WERI-Rb-1 (cell line): ENCODE measurements at regions not wholly inside any gene's neighbourhood (a gene's known extent, or its start where the extent isn't known, plus 50 kb on each side); places are given as distances from the start of the nearest gene placed in this dataset.

Experiments
- DNase-seq: peaks from one replicate; pipeline ENCODE4 v3.0.0-alpha.2; 2020
- H3K27ac ChIP-seq: fragments of 250-450 bp; sonication (Bioruptor Pico); 2 replicates; pipeline ENCODE4 v1.5.1; 2020; ENCODE audit warnings: mild to moderate bottlenecking, moderate library complexity
- H3K27me3 ChIP-seq: fragments of 250-450 bp; sonication (Bioruptor Pico); 2 replicates; pipeline ENCODE4 v1.5.1; 2021; ENCODE audit warnings: mild to moderate bottlenecking, low read depth, moderate library complexity; ENCODE audit not compliant: insufficient read depth, severe bottlenecking
- H3K36me3 ChIP-seq: fragments of 250-450 bp; sonication (Bioruptor Pico); 2 replicates; pipeline ENCODE4 v1.5.1; 2020; ENCODE audit warnings: mild to moderate bottlenecking, moderate library complexity
- H3K4me3 ChIP-seq: 2 replicates; pipeline ENCODE4 v1.5.1; 2011; ENCODE audit warnings: low read depth, mild to moderate bottlenecking, control low read depth, low read length
- H3K9me3 ChIP-seq: fragments of 250-450 bp; sonication (Bioruptor Pico); 2 replicates; pipeline ENCODE4 v1.5.1; 2021; ENCODE audit warnings: mild to moderate bottlenecking, moderate library complexity; ENCODE audit not compliant: severe bottlenecking
- CTCF ChIP-seq: IDR thresholded peaks from 2 replicates; pipeline ENCODE4 v1.5.1; 2011; ENCODE audit warnings: low read depth, mild to moderate bottlenecking, control low read depth, inconsistent platforms, low read length

DNA sequence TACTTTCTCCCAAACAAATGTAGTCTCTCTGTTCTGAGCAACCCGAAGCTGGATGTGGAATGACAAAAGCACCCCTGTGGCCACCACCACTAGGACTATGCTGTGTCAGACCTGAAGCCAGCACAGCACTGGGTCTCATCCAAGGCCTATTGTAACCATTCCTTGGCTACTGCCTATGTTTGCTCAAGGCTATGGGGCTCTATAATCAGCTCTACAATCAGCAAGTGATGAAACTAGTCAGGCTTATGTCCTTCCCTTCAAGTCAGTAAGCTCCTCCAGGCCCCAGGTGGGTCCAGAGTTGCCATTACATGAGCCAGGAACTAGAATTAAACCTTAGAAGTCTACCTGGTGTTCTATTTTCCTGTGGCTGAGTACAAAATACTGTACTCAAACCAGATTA lies 370.2 kb downstream of the TBX15 start:
- no peak for TF ChIP-seq CTCF
- Histone ChIP-seq H3K27ac (no peak overlapping the region), H3K36me3 (no peaks in the 10 kb centered on the region), H3K27me3 (no peaks in the 10 kb centered on the region), H3K4me3 (no peak overlapping the region), H3K9me3 (no peaks in the 10 kb centered on the region)
- no peak for DNase-seq

- no peak for DNase-seq
- TF ChIP-seq CTCF = no peak
Observed at GRCh38 chr1:118615066-118615465, 373.1 kb downstream of the TBX15 start.

DNA sequence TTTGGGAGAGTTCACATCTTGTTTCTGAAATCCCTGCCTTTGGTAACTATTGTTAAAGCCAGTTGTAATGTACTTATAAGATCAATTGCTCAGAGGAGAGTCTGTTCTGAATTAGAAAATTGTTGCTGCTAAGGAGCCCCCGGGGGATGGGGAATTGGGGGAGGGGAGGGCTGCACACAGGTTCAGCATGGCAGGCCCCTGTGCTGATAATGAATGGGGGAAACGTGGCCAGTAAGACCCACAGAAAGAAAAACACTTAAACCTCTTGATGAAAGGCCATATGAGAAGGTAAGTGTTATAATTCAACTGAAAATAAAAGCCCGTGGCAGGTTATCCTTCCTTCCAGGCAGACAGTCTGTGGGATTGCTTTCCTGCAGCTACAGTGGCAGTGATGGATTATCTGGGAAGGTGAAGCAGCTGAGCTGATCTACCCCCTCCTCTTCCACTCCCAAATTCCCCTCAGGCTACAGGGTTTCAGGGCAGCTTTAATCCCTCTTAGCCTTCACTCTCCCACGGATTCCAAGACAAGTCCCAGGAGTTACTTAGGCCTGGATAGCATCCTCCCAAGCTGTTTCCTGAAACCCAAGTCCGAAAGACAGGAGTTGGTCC lies 398.8 kb downstream of the TBX15 start:
- TF ChIP-seq CTCF = no peak
- no peak overlapping the region for H3K27ac ChIP-seq
- peak; percentile 51 for DNase-seq
- H3K36me3 ChIP-seq = no peaks in the 10 kb centered on the region
- H3K4me3 ChIP-seq = no peak overlapping the region
- no peaks in the 10 kb centered on the region for H3K9me3 ChIP-seq
- H3K27me3 ChIP-seq = no peaks in the 10 kb centered on the region

More at GRCh38 chr1:118615066-118615465, 373.1 kb downstream of the TBX15 start:
- Histone ChIP-seq H3K36me3 (no peaks in the 10 kb centered on the region), H3K27me3 (no peaks in the 10 kb centered on the region), H3K4me3 (no peak overlapping the region), H3K27ac (no peak overlapping the region), H3K9me3 (no peaks in the 10 kb centered on the region)

- DNase-seq = no peak
- H3K27ac ChIP-seq = no peak overlapping the region
- no peak for TF ChIP-seq CTCF
- no peaks in the 10 kb centered on the region for H3K27me3 ChIP-seq
- no peak overlapping the region for H3K4me3 ChIP-seq
- H3K9me3 ChIP-seq = no peaks in the 10 kb centered on the region
- no peaks in the 10 kb centered on the region for H3K36me3 ChIP-seq
Observed at GRCh38 chr1:118588566-118588965, 399.6 kb downstream of the TBX15 start.

- TF ChIP-seq CTCF = no peak
- no peak for DNase-seq
Observed at GRCh38 chr1:118578276-118578675, 393.2 kb upstream of the SPAG17 start.

GRCh38 chr1:118575060-118575459 lies 390.0 kb upstream of the SPAG17 start:
- H3K4me3 ChIP-seq = no peak overlapping the region
- no peak for TF ChIP-seq CTCF
- no peak overlapping the region for H3K27ac ChIP-seq
- peaks cover 8% of the 10 kb centered on the region for H3K9me3 ChIP-seq
- no peaks in the 10 kb centered on the region for H3K27me3 ChIP-seq
- no peak for DNase-seq
- no peaks in the 10 kb centered on the region for H3K36me3 ChIP-seq

More at GRCh38 chr1:118578276-118578675, 393.2 kb upstream of the SPAG17 start:
- Histone ChIP-seq H3K36me3 (no peaks in the 10 kb centered on the region), H3K27me3 (no peaks in the 10 kb centered on the region), H3K27ac (no peak overlapping the region), H3K9me3 (peaks cover 8% of the 10 kb centered on the region), H3K4me3 (no peak overlapping the region)
